ENCODE measurements at regions not wholly inside any gene's neighbourhood (a gene's known extent, or its start where the extent isn't known, plus 50 kb on each side); places are given as distances from the start of the nearest gene placed in this dataset.

DNA sequence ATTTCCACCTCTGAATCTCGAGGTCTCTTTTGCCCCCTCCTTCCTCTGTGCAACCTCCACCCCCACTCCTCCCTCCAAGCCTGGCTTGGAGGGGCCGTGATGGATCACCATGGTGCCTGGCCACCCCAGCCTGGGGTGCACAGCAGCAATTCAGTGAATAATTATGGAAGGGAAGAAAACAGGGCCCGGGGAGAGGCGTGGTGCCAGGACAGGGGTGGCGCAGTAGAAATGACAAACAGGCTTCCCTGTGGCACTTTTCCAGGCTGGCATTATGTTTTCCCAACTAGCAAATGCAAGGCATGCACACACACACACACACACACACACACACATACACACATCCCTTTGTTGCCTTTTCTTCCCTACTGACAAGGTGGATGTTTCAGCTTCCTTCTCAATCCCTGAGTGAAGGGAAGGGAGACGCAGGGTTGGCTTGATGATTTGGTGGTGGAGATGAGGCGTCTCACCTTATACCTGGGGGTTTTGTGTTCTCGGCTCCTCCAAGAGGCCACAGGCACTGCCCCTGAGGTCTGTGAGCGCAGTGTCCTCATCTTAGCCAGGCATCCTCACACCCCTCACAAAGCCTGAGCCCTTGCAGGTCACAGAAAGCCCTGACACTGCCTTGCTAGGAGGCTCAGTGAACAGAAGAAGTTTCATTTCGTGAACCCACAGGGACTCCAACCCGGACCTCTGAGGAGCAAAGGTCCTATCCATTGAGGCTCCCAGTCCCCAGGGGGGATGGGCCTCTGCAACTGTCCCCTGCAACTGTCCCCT lies 215.8 kb downstream of the MATN1 start:
- H3K27ac ChIP-seq (ENCODE audit: low read length) = no peak overlapping the region
- H3K4me3 ChIP-seq (ENCODE audit: low read length) = no peak overlapping the region
- no peaks in the 10 kb centered on the region for H3K9me3 ChIP-seq (ENCODE audit: low read length)
- H3K4me2 ChIP-seq (ENCODE audit: low read length) = no peak overlapping the region
- H3K79me2 ChIP-seq (replicated peaks; ENCODE audit: insufficient read depth, low read length) = no peaks in the 10 kb centered on the region
- no peaks in the 10 kb centered on the region for H3K27me3 ChIP-seq (ENCODE audit: insufficient read depth, low read depth, low read length)
- H3F3A ChIP-seq (ENCODE audit: insufficient read depth, low read length, poor library complexity, severe bottlenecking) = no peaks in the 10 kb centered on the region
- H3K9ac ChIP-seq (ENCODE audit: low read length) = no peak overlapping the region
- TF ChIP-seq EZH2 (IDR thresholded peaks at IDR 0.05; ENCODE audit: borderline replicate concordance, insufficient read depth, low read length, poor library complexity, severe bottlenecking) (no peak), TAF1 (IDR thresholded peaks at IDR 0.05; ENCODE audit: low read depth) (no peak), EP300 (conservative IDR thresholded peaks at IDR 0.05; ENCODE audit: poor library complexity, severe bottlenecking) (no peak), REST (IDR thresholded peaks at IDR 0.05; ENCODE audit: borderline replicate concordance) (no peak), RAD21 (conservative IDR thresholded peaks at IDR 0.05) (no peak)
- TF ChIP-seq, protein P1, sequence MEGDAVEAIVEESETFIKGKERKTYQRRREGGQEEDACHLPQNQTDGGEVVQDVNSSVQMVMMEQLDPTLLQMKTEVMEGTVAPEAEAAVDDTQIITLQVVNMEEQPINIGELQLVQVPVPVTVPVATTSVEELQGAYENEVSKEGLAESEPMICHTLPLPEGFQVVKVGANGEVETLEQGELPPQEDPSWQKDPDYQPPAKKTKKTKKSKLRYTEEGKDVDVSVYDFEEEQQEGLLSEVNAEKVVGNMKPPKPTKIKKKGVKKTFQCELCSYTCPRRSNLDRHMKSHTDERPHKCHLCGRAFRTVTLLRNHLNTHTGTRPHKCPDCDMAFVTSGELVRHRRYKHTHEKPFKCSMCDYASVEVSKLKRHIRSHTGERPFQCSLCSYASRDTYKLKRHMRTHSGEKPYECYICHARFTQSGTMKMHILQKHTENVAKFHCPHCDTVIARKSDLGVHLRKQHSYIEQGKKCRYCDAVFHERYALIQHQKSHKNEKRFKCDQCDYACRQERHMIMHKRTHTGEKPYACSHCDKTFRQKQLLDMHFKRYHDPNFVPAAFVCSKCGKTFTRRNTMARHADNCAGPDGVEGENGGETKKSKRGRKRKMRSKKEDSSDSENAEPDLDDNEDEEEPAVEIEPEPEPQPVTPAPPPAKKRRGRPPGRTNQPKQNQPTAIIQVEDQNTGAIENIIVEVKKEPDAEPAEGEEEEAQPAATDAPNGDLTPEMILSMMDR (IDR thresholded peaks at IDR 0.05; ENCODE audit: poor library complexity, severe bottlenecking) = no peak
- H2AFZ ChIP-seq (ENCODE audit: low read depth, low read length) = no peak overlapping the region
- H4K20me1 ChIP-seq (ENCODE audit: insufficient read depth) = no peaks in the 10 kb centered on the region
- H3K9me2 ChIP-seq (ENCODE audit: insufficient read depth, low read length) = no peaks in the 10 kb centered on the region
- no peaks in the 10 kb centered on the region for H3K36me3 ChIP-seq (ENCODE audit: insufficient read depth, low read length)

- Histone ChIP-seq H2AFZ (ENCODE audit: low read depth, low read length) (no peak overlapping the region), H3F3A (ENCODE audit: insufficient read depth, low read length, poor library complexity, severe bottlenecking) (no peaks in the 10 kb centered on the region), H3K4me3 (ENCODE audit: low read length) (no peak overlapping the region), H4K20me1 (ENCODE audit: insufficient read depth) (no peaks in the 10 kb centered on the region), H3K9me3 (ENCODE audit: low read length) (no peaks in the 10 kb centered on the region), H3K36me3 (ENCODE audit: insufficient read depth, low read length) (no peaks in the 10 kb centered on the region), H3K27me3 (ENCODE audit: insufficient read depth, low read depth, low read length) (no peaks in the 10 kb centered on the region), H3K9ac (ENCODE audit: low read length) (no peak overlapping the region), H3K79me2 (replicated peaks; ENCODE audit: insufficient read depth, low read length) (no peaks in the 10 kb centered on the region), H3K4me2 (ENCODE audit: low read length) (no peak overlapping the region), H3K9me2 (ENCODE audit: insufficient read depth, low read length) (no peaks in the 10 kb centered on the region), H3K27ac (ENCODE audit: low read length) (no peak overlapping the region)
- TF ChIP-seq SMC3 (conservative IDR thresholded peaks at IDR 0.05; ENCODE audit: poor library complexity) (no peak), REST (IDR thresholded peaks at IDR 0.05; ENCODE audit: borderline replicate concordance) (no peak), EP300 (conservative IDR thresholded peaks at IDR 0.05; ENCODE audit: poor library complexity, severe bottlenecking) (no peak), TAF1 (IDR thresholded peaks at IDR 0.05; ENCODE audit: low read depth) (no peak), POLR2AphosphoS5 (IDR thresholded peaks at IDR 0.05) (no peak), EZH2 (IDR thresholded peaks at IDR 0.05; ENCODE audit: borderline replicate concordance, insufficient read depth, low read length, poor library complexity, severe bottlenecking) (no peak), MXI1 (conservative IDR thresholded peaks at IDR 0.05; ENCODE audit: poor library complexity, severe bottlenecking) (no peak), RAD21 (conservative IDR thresholded peaks at IDR 0.05) (no peak)
- TF ChIP-seq, protein P1 (IDR thresholded peaks at IDR 0.05; ENCODE audit: poor library complexity, severe bottlenecking) = no peak
Measured at GRCh38 chr1:30507016-30507312, 216.4 kb downstream of the MATN1 start.

All from neural cell (in vitro differentiated cells).